ENCODE measurements at regions not wholly inside any gene's neighbourhood (a gene's known extent, or its start where the extent isn't known, plus 50 kb on each side); places are given as distances from the start of the nearest gene placed in this dataset.

GRCh38 chr2:134163336-134163735, 90.5 kb upstream of the MGAT5 start:
- no peak overlapping the region for H3K4me3 ChIP-seq (ENCODE audit: low read depth, low read length)
- TF ChIP-seq CTCF (IDR thresholded peaks at IDR 0.05; ENCODE audit: low read depth, low read length): no peak

- H3K4me3 ChIP-seq (ENCODE audit: low read depth, low read length): no peak overlapping the region
- no peak for TF ChIP-seq CTCF (IDR thresholded peaks at IDR 0.05; ENCODE audit: low read depth, low read length)
Measured at GRCh38 chr2:134164306-134164705, 89.6 kb upstream of the MGAT5 start.

- no peak for TF ChIP-seq CTCF (IDR thresholded peaks at IDR 0.05; ENCODE audit: low read depth, low read length)
- H3K4me3 ChIP-seq (ENCODE audit: low read depth, low read length): no peak overlapping the region
Measured at GRCh38 chr2:134167015-134167414, 86.9 kb upstream of the MGAT5 start.

GRCh38 chr2:134169788-134170187, 84.1 kb upstream of the MGAT5 start:
- TF ChIP-seq CTCF (IDR thresholded peaks at IDR 0.05; ENCODE audit: low read depth, low read length): no peak
- no peak overlapping the region for H3K4me3 ChIP-seq (ENCODE audit: low read depth, low read length)

- TF ChIP-seq CTCF (IDR thresholded peaks at IDR 0.05; ENCODE audit: low read depth, low read length): no peak
- H3K4me3 ChIP-seq (ENCODE audit: low read depth, low read length): no peak overlapping the region
Measured at GRCh38 chr2:134170294-134170693, 83.6 kb upstream of the MGAT5 start.

- H3K4me3 ChIP-seq (ENCODE audit: low read depth, low read length): no peak overlapping the region
- TF ChIP-seq CTCF (IDR thresholded peaks at IDR 0.05; ENCODE audit: low read depth, low read length): no peak
Measured at GRCh38 chr2:134170700-134171099, 83.2 kb upstream of the MGAT5 start.

GRCh38 chr2:134173338-134174016, 80.4 kb upstream of the MGAT5 start:
- TF ChIP-seq CTCF (IDR thresholded peaks at IDR 0.05; ENCODE audit: low read depth, low read length): no peak
- H3K4me3 ChIP-seq (ENCODE audit: low read depth, low read length): no peak overlapping the region
